Activated CD8-positive, alpha-beta memory T cell treated with anti-CD3 and anti-CD28 coated beads for 48 hours (primary cell): ENCODE measurements at regions not wholly inside any gene's neighbourhood (a gene's known extent, or its start where the extent isn't known, plus 50 kb on each side); places are given as distances from the start of the nearest gene placed in this dataset.
"Not testable (repeated sequence)": the region's sequence is repeated elsewhere in the genome, so short reads cannot be mapped to it uniquely, and the experiment has no call there.

Experiments
- DNase-seq, 3 experiments: peaks; one replicate each; pipeline ENCODE4 v3.0.0-alpha.2; 2020; ENCODE audit warnings: low read depth in 2 of 3, low spot score in 2 of 3

DNA sequence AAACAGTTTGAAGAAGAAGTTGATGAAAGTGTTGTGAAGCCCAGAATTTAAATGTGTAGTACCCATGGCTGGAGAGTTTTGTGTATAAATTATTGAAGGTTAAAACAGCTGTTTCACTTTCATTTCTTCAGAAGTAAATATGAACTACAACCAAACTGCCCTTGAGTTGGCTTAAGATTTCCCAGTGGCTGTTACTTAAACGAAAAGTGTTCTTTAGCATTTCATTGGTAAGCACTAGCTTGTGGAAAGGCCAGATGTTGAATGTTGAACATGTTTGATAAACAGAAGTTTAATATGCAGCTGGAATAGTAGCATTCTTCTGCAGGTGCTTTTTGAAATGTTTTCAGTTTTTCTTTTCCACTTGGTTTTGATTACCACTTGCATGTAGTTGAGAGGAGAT lies 83.2 kb upstream of the TNRC6B start:
- DNase-seq: no peak

DNA sequence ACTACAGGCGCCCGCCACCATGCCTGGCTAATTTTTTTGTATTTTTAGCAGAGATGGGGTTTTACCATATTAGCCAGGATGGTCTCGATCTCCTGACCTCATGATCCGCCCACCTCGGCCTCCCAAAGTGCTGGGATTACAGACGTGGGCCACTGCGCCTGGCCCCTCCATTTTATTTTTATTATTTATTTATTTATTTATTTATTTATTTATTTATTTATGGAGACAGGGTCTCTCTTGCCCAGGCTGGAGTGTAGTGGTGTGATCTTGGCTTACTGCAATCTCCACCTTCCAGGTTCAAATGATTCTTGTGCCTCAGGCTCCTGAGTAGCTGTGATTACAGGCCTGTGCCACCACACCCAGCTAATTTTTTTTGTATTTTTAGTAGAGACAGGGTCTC lies 77.8 kb upstream of the TNRC6B start:
- DNase-seq: not testable (repeated sequence)

DNA sequence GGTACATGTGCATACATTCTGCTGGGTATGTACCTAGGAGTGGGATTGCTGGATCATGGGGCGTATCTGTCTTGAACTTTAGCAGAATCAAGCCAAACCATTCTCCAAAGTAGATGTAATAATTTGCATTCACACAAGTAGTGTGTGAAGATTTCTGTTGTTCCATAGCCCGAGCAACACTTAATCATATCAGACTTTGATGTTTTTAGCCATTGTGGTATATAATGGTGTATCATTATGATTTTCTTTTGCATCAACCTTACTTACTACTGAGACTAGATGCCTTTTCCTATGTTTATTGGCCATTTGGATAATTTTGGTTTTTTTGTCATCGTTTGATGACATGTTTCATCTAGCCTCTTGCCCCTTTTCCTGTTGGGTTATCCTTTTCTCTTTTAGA lies 72.0 kb upstream of the TNRC6B start:
- no peak for DNase-seq

DNA sequence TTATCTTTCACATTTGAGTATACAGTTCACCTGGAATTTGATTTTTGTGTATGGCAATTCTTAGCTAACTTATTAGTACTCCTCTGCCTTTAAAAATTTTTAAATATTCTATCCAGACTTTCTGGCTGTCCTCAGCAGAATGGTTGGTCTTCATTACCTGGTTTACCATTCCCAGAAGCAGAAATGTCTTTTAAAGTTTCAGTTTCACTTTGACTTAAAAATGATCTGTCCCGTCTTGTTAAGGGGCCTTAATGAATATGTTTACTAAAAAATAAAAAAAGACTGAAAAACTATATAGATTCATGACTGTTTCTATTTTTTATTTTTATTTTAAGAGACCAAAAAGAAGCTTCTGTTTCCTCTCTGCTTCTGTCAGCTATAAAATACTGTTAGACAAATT lies 70.5 kb upstream of the TNRC6B start:
- DNase-seq: no peak

DNA sequence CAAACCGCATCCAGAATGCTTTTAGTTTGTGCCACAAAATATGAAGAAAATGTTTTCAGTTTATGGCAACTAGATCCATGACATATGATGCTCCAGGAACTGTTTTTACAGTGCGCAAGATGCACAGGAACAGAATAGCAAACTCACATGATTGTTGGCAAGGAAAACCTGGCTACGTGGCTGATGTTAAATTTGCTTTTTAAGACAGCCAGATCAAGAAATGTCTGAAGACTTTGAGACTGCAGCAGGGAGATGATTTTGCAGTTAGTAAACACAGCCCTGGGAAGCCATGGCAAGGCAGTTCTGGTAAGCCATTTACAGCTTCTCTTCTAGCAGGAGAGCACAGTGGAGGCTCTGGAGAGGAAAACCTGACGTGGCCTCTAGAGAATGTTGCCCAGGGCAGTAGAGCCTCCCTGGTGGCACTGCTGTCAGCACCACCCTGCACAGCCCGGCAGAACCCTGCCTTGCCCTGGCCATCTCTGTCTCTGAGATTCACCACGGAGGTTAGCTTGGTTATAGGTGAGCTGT lies 69.8 kb upstream of the TNRC6B start:
- peak in 1 of 3 experiments; percentile 14 for DNase-seq

DNA sequence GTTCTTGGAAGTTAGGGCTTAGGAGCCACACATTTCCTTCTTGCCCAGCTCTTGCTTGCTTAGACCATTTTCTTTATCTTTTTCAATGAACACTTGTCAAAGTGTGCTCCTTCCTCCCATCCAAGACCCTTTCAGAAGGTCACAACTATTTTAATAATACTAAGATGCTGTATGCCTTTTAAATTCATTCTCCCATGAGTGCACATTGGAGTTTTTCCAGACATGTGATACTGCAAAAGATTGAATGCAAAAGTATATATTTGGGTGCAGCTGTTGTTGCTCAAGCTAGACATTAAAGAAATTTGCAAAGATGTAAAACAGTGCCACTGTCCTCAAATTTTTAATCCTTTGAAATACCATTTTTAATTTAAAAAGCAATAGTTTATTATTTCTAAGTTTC lies 69.3 kb upstream of the TNRC6B start:
- no peak for DNase-seq

DNA sequence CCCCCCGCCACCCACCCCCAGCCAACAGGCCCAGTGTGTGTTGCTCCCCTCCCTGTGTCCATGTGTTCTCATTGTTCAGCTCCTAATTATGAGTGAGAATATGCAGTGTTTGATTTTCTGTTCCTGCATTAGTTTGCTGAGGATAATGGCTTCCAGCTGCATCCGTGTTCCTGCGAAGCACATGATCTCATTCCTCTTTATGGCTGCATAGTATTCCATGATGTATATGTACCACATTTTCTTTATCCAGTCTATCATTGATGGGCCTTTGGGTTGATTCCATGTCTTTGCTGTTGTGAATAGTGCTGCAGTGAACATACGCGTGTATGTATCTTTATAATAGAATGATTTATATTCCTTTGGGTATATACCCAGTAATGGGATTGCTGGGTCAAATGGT lies 68.8 kb upstream of the TNRC6B start:
- not testable (repeated sequence) for DNase-seq

DNA sequence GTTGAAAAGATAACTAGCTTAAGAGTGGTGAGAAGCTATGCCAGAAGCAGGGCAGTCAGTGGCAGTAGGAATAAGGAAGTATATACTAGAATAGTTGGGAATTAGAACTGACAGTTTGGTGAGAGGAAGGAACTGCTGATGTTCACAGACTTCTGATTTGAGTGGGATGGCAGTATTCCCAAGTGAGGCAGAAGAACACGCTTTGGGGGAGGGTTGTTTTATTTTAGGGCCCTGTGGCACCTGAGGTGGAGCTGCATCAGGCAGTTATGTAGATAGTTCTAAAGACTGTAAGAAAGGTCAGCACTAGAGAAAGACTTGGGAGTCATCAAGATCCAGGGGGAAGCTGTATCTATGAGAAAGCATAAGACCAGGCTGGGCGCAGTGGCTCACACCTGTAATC lies 66.3 kb upstream of the TNRC6B start:
- no peak for DNase-seq

DNA sequence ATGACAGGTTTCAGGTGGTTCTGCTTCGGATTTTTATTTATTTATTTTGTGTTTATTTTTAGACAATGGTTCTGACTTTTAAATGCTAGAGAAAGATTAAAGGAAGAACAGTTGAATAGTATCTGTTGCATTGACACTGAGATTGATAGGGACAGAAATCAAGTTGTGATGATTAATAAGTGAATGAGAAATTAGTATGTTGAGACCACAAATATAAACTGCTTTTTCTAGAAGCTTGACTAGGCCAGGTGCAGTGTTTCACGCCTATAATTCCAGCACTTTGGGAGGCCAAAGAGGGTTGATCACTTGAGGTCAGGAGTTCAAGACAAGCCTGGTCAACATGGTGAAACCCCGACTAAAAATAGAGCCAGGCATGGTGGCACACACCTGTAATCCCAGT lies 65.1 kb upstream of the TNRC6B start:
- DNase-seq: no peak

DNA sequence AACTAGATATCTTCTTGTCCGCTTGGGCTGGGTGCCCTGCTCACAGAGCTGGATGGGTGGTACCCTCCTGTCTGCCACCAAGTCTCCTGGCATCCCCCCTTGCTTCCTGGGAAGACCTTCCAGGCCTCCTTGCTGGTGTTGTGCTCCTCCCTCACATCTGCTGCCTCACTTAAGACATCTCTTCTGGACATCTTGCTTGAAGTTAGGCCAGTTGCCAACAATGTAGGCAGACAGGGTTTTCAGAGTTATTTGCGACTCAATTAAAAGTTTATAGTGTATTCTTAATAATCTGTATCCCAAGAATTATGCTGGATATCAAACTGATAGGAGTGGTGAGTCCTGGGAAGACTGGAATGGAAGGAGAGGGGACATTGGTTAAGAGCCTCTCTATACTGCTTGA lies 64.0 kb upstream of the TNRC6B start:
- DNase-seq: no peak

DNA sequence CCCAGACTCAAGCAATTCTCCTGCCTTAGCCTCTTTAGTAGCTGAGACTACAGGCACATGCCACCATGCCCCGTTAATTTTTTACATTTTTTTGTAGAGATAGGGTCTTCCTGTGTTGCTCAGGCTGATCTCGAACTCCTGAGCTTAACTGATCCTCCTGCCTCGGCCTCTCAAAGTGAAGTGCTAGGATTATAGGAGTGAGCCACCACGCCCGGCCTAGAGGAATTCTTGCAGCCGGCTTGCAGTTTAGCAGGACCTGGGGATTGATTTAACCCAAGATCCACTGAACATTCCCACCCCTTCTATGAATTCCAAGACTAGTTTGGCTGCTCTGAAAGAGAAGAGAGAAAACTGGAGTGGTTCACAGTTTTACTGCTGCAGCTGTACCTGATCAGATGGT lies 63.3 kb upstream of the TNRC6B start:
- no peak for DNase-seq

DNA sequence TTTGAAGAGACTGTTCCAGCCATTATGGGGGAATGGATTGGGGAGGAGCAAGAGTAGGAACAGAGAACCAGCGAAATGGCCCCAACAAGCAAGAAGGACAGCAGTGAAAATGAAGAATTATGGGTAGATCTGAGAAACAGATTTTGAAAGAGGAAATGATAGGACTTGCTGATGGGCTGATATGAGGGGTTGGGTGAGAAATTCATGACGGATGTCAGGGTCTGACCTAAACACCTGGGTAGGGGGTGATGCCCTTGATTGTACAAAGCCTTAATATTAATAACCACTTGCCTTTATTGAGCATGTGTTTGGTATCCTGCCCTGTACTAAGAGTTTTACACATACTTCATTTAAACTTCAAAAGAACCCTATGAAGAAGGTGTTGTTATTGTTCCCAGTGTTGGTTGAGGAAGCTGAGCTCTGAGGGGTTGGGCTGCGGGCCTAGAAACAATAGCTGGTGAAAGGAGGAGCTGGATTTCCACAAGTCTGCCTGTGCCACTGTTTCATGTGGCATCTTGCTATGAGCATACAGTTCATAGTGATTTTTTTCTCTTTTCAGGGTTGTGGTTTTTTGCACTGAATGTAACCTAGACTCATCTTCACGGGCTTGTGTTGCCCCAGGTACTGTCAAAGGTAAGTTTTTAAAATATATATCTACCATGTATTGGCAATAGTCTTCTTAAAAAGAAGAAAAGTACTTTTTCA lies 61.1 kb upstream of the TNRC6B start:
- no peak for DNase-seq

DNA sequence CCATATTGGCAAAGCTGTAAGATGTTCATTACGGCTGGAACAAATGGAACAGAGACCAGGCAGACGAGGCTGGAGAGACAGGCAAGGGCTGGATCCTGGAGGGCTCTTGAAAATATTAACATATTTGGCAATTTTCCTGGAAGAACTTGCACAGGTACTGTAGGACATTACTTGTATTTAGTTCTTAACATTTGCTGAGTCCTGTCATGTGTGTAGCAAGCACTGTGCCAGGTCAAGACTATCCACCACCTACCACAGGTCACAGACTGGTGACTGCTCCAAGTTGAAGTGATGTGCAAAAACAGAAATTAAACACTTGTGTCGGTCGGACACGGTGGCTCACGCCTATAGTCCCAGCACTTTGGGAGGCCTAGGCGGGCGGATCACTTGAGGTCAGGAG lies 58.7 kb upstream of the TNRC6B start:
- no peak for DNase-seq

DNA sequence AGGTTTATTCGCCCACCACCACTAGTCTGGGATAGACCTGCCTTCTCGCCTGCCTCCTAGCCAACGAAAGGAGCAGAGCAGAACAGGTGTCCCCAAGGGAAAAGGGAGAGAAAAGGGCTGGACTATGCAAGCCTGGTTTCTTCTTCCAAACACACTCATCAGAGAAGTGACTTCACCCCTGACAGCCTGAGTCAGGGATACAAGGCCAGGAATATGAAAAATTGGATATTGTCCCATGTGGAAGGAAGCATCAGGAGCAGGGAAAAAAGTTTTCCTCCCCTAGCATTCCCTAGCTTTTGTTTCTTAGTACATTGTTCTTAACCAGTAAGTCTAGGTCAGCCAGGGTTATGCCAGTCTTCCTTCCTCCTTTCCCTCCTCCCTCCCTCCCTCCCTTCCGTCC lies 56.9 kb upstream of the TNRC6B start:
- no peak for DNase-seq

DNA sequence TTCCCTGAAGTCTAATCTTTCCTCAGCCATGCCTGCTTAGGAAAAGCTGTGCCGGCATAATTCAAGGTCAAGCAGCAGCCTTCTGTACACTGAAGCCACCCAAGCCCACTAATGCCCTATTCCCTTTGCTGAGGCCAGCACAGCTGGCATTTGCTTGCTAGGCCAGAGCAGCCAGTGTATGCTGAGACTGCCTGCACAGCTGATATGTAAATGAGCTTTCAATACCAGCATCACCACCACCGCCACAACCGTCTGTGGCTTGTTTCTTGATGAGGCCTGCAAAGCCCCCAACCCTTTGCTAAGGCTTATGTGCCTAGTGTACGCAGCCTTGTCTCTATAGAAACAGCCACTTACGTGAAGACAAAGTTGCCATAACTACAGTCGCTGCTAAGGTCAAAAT lies 56.3 kb upstream of the TNRC6B start:
- no peak for DNase-seq

DNA sequence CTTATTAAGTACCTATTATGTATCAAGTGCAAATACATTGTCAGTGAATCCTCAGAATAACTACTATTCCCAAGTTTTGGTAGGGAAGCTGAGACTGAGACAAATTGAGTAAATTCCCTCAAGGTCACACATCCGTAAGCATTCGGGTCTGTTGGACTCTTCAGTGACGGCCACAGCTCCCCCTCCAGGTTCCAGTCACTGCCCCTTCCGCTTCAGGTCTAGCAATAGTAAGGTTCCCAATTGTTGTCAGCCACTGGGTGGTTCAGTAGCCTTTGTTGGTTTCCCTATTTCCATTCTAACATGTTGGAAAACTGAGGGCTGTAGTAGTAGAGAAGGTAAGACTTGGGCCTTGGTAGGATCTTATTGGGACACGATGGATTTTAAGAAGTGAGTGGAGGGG lies 54.9 kb upstream of the TNRC6B start:
- DNase-seq: no peak

DNA sequence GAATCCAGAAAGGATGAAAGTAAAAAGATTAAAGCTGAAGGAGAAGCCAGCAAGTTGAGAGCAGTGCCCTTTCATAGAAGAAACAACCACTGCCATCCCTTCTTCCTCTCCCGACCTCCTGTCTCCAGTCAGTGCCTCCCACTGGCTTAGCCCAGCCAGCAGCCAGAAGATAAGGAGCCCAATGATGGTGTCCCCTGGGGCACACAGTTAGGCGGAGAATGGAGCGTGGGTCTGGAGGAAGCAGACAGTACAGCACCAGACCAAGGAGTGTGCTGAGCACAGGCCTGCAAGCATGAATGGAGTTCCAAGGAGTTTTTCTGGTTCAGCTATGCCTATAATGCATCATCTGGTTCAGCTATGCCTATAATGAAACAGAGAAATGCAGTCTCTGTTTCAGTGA lies 54.3 kb upstream of the TNRC6B start:
- no peak for DNase-seq
